Lower leg skin (tissue), 4 donors: ENCODE measurements at regions not wholly inside any gene's neighbourhood (a gene's known extent, or its start where the extent isn't known, plus 50 kb on each side); places are given as distances from the start of the nearest gene placed in this dataset.

ENCODE experiments used
- DNase-seq, 2 donors: peaks; one replicate each; pipeline ENCODE4 v3.0.0-alpha.2; 2019; ENCODE audit warnings: low spot score in 2 of 2
- H3K4me3 ChIP-seq: fragments of 200-600 bp; sonication (generic); 2 replicates; pipeline ENCODE4 v1.5.1; 2017; ENCODE audit warnings: mild to moderate bottlenecking, low read depth; ENCODE audit not compliant: poor library complexity, severe bottlenecking
- POLR2A ChIP-seq, 2 donors: fragments of 450-650 bp; IDR thresholded peaks; one replicate each; pipeline ENCODE4 v1.6.1; 2016 to 2017; ENCODE audit warnings: antibody characterized with exemption in 2 of 2, mild to moderate bottlenecking in 1 of 2, moderate library complexity in 1 of 2
- WGBS, 2 donors: methylation state at CpG; one replicate each; pipeline ENCODE4 v1.1.5; 2018; 5-methylcytosine and 5-hydroxymethylcytosine counted together
- intact Hi-C: fragments of 100-400 bp; cut with DNase I; formaldehyde crosslinking; loops from one replicate; pipeline ENCODE4 v1.15.0; 2023; ENCODE audit warnings: low total_unique reads
- TF ChIP-seq, protein P1 (sequence below), 3 donors: fragments of 450-650 bp; IDR thresholded peaks; one replicate each; pipeline ENCODE4 v1.5.1; 2016; ENCODE audit warnings: antibody characterized with exemption in 3 of 3, mild to moderate bottlenecking in 3 of 3, moderate library complexity in 2 of 3

DNA sequence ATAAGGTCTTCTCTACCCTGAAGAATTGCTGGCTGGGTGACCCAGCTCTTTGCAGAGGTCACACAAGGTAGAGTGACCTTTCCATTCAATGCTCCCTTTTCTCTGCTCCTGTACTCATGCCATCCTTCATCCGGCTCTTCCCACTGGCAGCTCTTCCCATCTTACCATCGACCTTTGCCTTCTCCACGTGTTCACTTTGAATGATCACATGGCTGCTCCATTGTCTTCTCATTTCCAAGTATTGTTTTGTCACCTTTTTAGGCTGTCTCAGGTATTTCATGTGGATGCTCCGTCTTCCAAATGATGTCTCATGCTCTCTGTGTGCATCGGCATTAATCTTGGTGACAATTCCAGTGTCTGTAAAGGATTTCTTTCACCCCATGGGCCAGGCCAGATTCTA, 76.6 kb upstream of the ONECUT1 start:
- no peak for TF ChIP-seq POLR2A (IDR thresholded peaks at IDR 0.05)
- TF ChIP-seq, protein P1, sequence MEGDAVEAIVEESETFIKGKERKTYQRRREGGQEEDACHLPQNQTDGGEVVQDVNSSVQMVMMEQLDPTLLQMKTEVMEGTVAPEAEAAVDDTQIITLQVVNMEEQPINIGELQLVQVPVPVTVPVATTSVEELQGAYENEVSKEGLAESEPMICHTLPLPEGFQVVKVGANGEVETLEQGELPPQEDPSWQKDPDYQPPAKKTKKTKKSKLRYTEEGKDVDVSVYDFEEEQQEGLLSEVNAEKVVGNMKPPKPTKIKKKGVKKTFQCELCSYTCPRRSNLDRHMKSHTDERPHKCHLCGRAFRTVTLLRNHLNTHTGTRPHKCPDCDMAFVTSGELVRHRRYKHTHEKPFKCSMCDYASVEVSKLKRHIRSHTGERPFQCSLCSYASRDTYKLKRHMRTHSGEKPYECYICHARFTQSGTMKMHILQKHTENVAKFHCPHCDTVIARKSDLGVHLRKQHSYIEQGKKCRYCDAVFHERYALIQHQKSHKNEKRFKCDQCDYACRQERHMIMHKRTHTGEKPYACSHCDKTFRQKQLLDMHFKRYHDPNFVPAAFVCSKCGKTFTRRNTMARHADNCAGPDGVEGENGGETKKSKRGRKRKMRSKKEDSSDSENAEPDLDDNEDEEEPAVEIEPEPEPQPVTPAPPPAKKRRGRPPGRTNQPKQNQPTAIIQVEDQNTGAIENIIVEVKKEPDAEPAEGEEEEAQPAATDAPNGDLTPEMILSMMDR (IDR thresholded peaks at IDR 0.05), result no peak
- WGBS, 2 donors, result 71 to 73% methylated on average over 5 of the region's 5 CpGs

GRCh38 chr15:52862677-52863076, 72.5 kb upstream of the ONECUT1 start:
- intact Hi-C loops, result no loop called here
- 75 to 77% methylated on average over 7 of the region's 7 CpGs for WGBS, 2 donors

More for the DNA sequence above, 76.6 kb upstream of the ONECUT1 start:
- H3K4me3 ChIP-seq, result no peak overlapping the region
- DNase-seq, result no peak
- intact Hi-C loops, result no loop called here

GRCh38 chr15:52858782-52859176, 68.6 kb upstream of the ONECUT1 start:
- no peak for DNase-seq
- H3K4me3 ChIP-seq, result no peak overlapping the region
- intact Hi-C loops, result no loop called here
- TF ChIP-seq, protein P1 (IDR thresholded peaks at IDR 0.05), result no peak
- TF ChIP-seq POLR2A (IDR thresholded peaks at IDR 0.05), result no peak
- WGBS, 2 donors, result 52 to 61% methylated on average over 9 of the region's 9 CpGs

More at GRCh38 chr15:52862677-52863076, 72.5 kb upstream of the ONECUT1 start:
- TF ChIP-seq, protein P1 (IDR thresholded peaks at IDR 0.05), result no peak
- TF ChIP-seq POLR2A (IDR thresholded peaks at IDR 0.05), result no peak
- H3K4me3 ChIP-seq, result no peak overlapping the region
- DNase-seq, result no peak

DNA sequence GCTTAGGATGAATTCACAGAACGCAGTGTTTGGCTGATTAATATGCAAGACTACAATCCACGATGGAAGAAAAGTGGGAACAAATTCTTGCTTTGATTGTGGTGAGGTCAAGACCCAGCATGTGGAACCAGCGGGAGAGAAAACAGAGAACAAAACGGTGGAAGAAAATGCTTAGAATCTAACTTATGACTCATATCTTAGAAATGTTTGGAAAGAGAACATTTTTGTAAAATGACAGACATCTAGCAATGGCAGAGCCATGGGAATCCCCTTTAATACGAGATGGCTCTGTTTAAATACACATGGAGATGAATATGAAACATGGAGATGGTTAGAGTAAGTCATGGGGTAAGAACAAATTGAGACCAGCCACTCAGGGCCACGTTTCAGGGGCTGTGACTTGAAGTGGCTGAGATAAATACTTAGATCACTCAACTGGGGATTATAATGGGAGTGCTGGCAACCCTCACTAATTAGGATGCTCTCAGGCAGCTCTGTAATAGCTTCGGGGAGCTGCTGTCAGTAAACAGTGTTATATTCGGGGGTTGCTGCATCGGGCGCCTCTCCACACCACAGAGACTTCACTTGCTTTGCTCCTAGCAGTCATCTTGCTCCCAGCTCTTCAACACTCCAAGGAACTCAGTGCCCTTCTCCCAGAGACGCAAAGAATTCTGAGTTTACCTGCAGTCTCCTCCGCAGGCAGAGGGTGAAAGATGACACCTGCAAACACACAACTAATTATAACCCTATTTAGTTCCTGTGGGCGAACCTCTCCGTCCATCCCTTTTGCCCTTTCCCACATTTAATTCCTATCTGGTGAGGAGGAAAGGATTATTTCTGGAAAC, 68.0 kb upstream of the ONECUT1 start:
- 20 to 24% methylated on average over 14 of the region's 14 CpGs for WGBS, 2 donors
- no peak overlapping the region for H3K4me3 ChIP-seq
- no peak for DNase-seq
- TF ChIP-seq, protein P1 (IDR thresholded peaks at IDR 0.05), result no peak
- no peak for TF ChIP-seq POLR2A (IDR thresholded peaks at IDR 0.05)
- intact Hi-C loops, result no loop called here

GRCh38 chr15:52857471-52857870, 67.3 kb upstream of the ONECUT1 start:
- no peak for DNase-seq
- intact Hi-C loops, result no loop called here
- TF ChIP-seq, protein P1 (IDR thresholded peaks at IDR 0.05), result no peak
- no peak for TF ChIP-seq POLR2A (IDR thresholded peaks at IDR 0.05)
- no peak overlapping the region for H3K4me3 ChIP-seq
- WGBS, 2 donors, result 33 to 50% methylated on average over 7 of the region's 7 CpGs
